Right atrium auricular region (tissue), 2 donors: ENCODE measurements at regions not wholly inside any gene's neighbourhood (a gene's known extent, or its start where the extent isn't known, plus 50 kb on each side); places are given as distances from the start of the nearest gene placed in this dataset.

ENCODE experiments used
- DNase-seq: peaks from one replicate; pipeline ENCODE4 v3.0.0-alpha.2; 2019; ENCODE audit warnings: low spot score
- H3K27ac ChIP-seq, 2 donors: fragments of 200-600 bp; sonication (generic); 1 replicate in 1 of 2; 2 replicates in 1 of 2; pipeline ENCODE4 v1.5.1; 2016 to 2019
- H3K27me3 ChIP-seq, 2 donors: fragments of 200-600 bp; sonication (generic); one replicate each; pipeline versions ENCODE4 v1.5.1 to v1.6.0; 2017 to 2019
- H3K36me3 ChIP-seq: fragments of 200-600 bp; sonication (generic); one replicate; pipeline ENCODE4 v1.5.1; 2016
- H3K4me1 ChIP-seq, 2 donors: fragments of 200-600 bp; sonication (generic); one replicate each; pipeline versions ENCODE4 v1.5.1 to v1.6.0; 2017 to 2019
- H3K4me3 ChIP-seq, 2 donors: fragments of 200-600 bp; sonication (generic); 1 replicate in 1 of 2; 2 replicates in 1 of 2; pipeline ENCODE4 v1.5.1; 2017 to 2019; ENCODE audit warnings: mild to moderate bottlenecking in 1 of 2, moderate library complexity in 1 of 2
- H3K9me3 ChIP-seq, 2 donors: fragments of 200-600 bp; sonication (generic); one replicate each; pipeline ENCODE4 v1.5.1; 2019
- CTCF ChIP-seq, 2 donors: fragments of 200-600 bp; sonication (generic); IDR thresholded peaks; one replicate each; pipeline ENCODE4 v1.5.1; 2019; ENCODE audit warnings: antibody characterized with exemption in 2 of 2

GRCh38 chr15:39183164-39183881, 397.6 kb upstream of the THBS1 start:
- no peak overlapping the region for H3K4me3 ChIP-seq
- DNase-seq = no peak

GRCh38 chr15:39184701-39185390, 396.0 kb upstream of the THBS1 start:
- no peaks in the 10 kb centered on the region for H3K9me3 ChIP-seq
- no peak overlapping the region for H3K27ac ChIP-seq
- no peak overlapping the region for H3K4me3 ChIP-seq
- H3K36me3 ChIP-seq = no peaks in the 10 kb centered on the region
- H3K27me3 ChIP-seq = no peaks in the 10 kb centered on the region
- H3K4me1 ChIP-seq = no peaks in the 10 kb centered on the region
- no peak for TF ChIP-seq CTCF (IDR thresholded peaks at IDR 0.05)
- DNase-seq = no peak

More at GRCh38 chr15:39183164-39183881, 397.6 kb upstream of the THBS1 start:
- H3K27me3 ChIP-seq = no peaks in the 10 kb centered on the region
- no peaks in the 10 kb centered on the region for H3K36me3 ChIP-seq
- H3K27ac ChIP-seq = no peak overlapping the region
- H3K9me3 ChIP-seq = no peaks in the 10 kb centered on the region
- no peaks in the 10 kb centered on the region for H3K4me1 ChIP-seq
- TF ChIP-seq CTCF (IDR thresholded peaks at IDR 0.05) = no peak

- no peaks in the 10 kb centered on the region for H3K36me3 ChIP-seq
- no peak overlapping the region for H3K4me3 ChIP-seq
- no peak overlapping the region for H3K27ac ChIP-seq
- DNase-seq = no peak
- H3K9me3 ChIP-seq = no peaks in the 10 kb centered on the region
- no peaks in the 10 kb centered on the region for H3K27me3 ChIP-seq
- H3K4me1 ChIP-seq = no peaks in the 10 kb centered on the region
- TF ChIP-seq CTCF (IDR thresholded peaks at IDR 0.05) = no peak
These were observed 392.6 kb upstream of the THBS1 start for GRCh38 chr15:39188314-39188713.

GRCh38 chr15:39188930-39189329, 391.9 kb upstream of the THBS1 start:
- Histone ChIP-seq H3K36me3 (no peaks in the 10 kb centered on the region), H3K27ac (no peak overlapping the region), H3K9me3 (no peaks in the 10 kb centered on the region), H3K4me1 (peaks cover 0 to 1% of the 10 kb centered on the region in 2 donors), H3K27me3 (no peaks in the 10 kb centered on the region), H3K4me3 (no peak overlapping the region)
- no peak for TF ChIP-seq CTCF (IDR thresholded peaks at IDR 0.05)
- no peak for DNase-seq

GRCh38 chr15:39191871-39192291, 389.0 kb upstream of the THBS1 start:
- peaks cover 0 to 3% of the 10 kb centered on the region in 2 donors for H3K4me1 ChIP-seq
- H3K4me3 ChIP-seq = no peak overlapping the region
- H3K27me3 ChIP-seq = no peaks in the 10 kb centered on the region
- H3K9me3 ChIP-seq = no peaks in the 10 kb centered on the region
- no peak overlapping the region for H3K27ac ChIP-seq
- no peak for DNase-seq
- no peak for TF ChIP-seq CTCF (IDR thresholded peaks at IDR 0.05)
- no peaks in the 10 kb centered on the region for H3K36me3 ChIP-seq
